ENCODE measurements at regions not wholly inside any gene's neighbourhood (a gene's known extent, or its start where the extent isn't known, plus 50 kb on each side); places are given as distances from the start of the nearest gene placed in this dataset.

DNA sequence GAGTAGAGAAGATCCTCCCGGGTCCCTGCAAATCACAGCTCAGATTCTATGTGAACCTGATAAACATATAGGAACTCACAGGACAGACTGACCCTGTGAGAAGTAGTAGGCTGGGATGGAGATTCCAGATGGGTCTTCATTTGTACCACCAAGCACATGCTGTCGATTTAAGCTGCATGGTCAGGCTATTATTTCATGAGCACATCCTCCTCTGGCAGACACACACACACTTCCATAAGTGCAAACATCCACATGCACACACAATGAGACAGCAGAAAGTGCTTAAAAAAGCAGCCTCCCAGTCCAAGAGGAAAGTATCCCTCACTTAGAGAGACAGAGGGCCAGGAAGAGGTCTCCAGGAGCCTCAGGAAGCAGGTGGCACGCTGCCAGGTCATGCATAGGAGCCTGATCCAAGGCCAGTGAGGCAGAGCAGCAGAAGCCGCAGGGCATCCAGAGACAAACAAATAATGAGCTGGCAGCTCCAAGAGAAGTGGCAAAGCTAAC lies 131.8 kb downstream of the UNC5CL start:
- DNase-seq (ENCODE audit: low read depth) = no peak

DNA sequence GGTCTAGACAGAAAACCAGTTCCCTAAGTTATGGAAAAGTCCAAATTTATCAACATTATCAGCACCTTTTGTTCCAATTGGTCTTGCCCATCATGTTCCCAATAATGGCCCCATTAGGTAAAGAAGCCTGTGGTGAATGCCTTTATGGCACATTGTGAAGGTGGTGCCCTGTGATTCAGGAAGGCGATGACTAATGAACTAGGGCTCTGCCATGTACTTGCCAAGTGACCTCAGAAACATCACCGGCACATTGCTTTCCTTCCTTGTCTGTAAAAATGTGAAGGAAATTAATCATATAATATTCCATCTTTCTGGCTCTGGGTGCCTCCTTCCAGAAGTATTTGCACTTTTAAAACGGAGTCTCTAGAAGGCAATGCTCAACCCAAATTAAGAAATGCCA lies 132.3 kb downstream of the UNC5CL start:
- peak; percentile 9 for DNase-seq (ENCODE audit: low read depth)

DNA sequence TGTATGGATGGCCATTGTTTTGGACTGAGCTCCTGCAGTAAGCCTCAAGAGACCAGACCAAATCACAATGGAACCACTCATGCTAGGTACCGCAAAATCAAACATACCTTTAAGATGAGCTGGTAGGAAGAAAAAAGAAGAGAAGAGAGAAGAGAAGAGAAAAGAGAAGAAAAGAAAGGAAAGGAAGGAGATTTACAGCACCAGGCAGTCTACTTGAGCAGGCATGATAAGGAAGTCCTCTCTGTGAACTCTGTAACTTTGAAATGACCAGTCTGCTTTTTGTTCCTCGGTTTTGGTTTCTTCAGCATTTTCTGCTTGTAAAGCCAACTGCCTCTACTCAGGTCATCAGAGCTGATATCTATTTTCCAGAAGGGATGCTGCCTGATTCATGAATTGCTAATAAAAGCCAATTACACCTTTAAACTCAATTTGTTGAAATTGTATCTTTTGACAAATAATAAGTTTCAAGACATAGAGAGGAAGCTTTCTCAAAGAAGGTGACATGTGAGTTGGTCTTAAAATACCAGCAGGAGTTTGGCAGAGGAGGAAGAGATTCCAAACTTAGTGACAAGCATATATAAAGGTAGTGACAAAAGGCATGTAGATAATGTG lies 134.3 kb downstream of the UNC5CL start:
- DNase-seq (ENCODE audit: low read depth) = no peak

DNA sequence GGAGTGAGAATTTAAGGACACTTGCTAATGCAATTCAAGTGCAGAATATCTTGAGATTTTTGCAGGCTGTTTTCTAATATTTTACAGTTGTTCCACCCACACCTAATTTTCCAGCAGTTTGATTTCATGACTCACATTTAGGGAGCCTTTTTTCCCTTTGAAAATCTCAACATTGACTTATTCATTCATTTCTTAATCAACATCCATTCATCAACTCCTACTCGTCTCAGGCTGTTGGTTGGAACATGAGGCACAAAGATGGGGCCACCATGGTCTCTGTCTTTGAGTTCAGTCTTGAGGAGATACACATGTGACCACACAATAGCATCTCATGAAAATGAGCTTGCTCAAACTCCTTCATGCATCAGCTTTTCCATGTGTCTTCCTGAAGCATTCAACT lies 135.6 kb downstream of the UNC5CL start:
- DNase-seq (ENCODE audit: low read depth) = peak; percentile 6

DNA sequence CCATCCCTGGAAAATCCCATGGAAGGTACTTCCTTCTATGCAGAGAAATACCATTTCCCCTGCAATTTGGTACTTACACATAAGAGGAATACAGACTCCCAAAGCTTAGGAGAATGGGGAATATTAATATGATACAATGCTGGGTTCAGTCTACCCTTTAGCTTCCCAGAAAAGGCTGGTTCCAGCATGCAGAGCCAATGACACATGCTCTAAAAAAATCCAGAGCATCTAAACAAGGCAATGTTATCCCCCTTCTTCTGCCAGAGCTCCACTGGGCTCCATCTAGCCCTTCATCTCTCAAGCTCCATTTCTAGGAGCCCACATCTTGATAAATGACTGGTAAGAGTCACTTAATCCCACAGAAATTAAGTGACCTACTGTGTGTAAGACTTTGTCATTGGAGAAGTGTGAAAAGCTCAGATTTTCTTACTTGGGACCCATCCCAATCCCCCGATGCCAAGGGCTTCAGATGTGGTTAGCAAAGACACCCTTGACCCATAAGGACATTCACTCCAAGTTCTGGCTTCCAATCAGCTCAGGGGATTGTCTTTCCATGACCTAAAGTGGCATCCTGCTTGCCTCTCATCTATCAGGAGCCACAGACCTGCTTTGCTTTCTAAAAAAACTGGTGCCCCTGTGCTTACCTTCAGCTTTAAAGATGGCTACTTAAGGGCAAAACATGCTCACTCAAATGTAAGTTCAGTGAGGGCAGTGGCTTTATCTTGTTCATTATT lies 137.5 kb downstream of the UNC5CL start:
- DNase-seq (ENCODE audit: low read depth) = no peak

DNA sequence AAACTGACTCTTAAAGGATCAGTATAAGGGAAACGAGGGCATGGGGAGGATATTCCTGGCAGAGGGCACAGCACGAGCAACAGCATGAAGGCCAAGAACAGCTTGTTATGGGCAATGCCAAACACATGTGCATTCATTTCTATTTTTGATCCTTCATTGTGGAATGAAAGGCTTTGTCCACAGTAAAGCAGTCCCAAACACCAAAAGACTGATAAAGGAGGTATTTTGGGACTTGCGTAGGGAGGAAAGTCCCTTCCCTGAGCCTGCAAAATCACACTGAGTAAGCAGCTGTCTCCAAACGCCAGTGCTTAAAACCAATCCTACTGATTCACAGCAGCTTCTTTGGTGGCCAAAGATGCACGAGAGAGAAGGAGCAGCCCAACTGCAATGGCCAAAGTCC lies 138.2 kb downstream of the UNC5CL start:
- DNase-seq (ENCODE audit: low read depth) = no peak

DNA sequence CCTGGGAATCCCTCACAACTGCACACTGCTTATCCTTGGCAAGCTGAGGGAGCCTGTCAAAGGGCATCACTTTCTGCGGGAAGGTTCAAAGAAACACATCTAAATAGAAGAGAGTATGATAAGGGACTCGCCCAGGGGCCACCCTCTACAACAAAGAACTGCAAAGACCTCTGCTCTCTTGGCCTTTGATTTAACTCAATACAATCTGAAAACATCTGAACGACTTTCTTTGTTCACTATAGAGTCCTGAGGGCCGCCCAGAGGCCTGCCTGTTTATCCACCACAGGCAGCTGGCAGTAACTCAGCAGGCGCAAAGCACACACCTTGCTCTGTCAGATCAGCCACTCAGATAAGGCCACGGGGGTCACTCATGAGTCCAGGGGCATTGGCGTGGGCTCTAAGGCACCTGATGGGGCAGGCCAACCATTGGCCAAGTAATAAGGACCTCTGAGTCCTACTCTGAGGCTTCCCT lies 139.3 kb downstream of the UNC5CL start:
- no peak for DNase-seq (ENCODE audit: low read depth)

DNA sequence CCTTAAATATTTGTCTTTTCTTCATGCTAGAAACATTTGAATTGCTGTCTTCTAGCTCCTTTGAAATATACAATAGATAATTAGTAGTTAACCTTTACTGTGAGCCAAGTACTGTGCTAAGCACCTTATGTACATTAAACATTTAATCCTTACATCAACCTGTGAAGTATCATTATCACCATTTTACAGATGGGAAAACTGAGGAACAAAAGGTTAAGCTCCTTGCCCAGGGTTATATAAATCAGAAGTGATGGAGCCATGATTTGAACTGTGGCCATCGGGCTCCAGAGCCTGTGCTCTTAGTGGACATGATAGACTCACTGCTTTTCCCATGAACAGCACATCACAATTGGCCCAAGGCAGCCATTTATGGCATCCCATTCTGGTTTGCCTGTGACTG lies 140.9 kb downstream of the UNC5CL start:
- no peak for DNase-seq (ENCODE audit: low read depth)

DNA sequence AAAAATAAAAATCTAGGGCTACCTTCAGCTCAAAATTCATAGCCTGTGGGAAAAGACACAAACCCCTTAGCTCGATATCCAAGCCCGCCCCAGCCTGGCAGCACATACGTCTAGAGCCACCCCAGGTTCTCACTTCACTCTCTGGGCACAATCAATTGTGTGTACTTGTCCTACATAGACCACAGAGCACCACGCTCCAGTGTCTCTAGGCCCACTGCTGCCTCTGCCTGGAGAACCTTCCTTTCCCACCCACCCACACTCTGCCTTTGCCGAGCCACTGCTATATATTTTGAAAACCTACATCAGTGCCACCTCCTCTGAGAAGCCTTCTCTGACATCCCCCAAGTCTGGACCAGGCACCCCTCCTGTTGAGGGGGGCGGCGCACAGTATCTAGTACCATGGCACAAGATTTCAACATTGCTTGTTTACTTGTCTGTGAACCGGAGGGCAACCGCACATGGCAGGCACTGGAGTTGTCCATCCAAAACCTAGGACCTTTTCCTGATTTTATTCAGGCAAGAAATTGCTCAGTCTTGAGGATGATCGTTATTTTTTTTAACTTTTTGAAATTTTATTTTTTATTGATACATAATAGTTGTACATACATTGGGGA lies 141.5 kb downstream of the UNC5CL start:
- no peak for DNase-seq (ENCODE audit: low read depth)

DNA sequence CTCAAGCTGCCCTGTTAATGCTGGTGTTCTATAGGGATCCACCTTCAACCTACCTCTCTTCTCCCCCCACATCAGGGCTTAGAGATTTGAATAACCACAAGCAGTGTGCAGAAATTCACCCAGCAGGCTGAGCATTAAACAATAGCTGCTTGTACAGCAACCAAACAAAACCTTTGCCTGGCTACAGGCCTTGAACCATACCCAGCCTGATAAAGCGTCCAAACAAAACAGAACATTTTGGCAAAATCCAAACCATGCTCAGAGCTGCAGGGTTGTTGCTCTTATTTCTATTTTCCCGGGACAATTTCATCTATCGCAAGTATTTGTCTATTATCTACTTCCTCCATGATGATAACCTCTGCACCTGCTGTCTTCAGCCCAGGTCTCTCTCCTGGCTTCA lies 142.3 kb downstream of the UNC5CL start:
- DNase-seq (ENCODE audit: low read depth) = no peak

DNA sequence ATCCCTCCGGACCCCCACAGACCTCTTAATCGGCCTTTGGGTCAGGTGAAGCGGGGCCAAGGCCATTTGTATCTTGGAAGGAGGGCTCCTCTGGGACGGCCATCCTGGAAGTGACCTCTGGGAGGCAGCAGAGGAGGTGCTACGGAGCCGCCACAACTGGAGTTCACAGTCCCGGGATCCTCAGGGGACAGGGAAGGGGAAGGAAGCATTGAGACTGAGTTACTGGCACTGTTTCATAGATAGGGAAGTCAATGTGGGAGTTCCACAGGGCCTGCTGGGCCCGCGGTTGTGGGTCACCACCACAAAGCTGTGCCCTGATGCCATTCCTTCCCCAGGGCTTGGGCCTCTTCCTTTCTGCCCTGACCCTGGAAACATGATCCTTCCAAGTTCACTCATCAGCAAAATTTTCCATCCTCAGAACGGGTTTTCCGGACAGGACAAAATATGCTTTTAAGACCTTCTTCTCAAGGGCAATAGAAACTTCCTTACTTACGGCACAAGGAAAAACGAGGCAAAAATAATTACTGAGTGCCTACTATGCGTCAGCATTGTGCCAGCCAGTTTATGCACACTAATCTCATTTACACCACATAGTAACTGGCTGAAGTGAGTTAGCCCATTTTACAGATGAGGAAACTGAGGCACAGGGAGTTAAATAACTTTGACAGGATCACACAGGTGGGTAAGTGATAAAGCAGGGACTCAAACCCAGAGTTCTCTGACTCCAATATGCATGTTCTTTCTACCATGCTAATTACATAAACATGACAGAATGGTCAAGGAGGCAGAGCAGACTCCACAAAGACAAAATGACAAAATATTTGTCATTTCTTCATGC lies 143.8 kb downstream of the UNC5CL start:
- peak; percentile 39 for DNase-seq (ENCODE audit: low read depth)

DNA sequence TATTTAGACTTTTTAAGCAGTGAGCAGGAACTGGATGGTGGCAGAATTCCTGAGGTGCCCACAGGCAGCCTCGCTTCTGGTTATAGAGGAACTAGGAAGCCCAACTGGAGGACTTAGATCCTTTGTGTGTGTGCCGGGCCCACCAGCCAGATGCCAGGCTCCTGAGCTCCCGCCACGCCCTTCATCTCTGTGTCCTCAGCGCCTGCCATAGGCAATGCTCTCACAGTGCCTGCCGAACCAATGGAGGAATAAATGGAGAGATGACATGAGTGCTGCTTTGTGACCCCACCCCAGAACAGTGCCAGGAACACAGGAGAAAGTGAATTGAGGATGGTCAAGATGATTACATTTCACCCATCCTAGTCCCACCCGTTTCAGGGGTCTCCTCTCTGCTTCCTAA lies 146.0 kb downstream of the UNC5CL start:
- DNase-seq (ENCODE audit: low read depth) = no peak

DNA sequence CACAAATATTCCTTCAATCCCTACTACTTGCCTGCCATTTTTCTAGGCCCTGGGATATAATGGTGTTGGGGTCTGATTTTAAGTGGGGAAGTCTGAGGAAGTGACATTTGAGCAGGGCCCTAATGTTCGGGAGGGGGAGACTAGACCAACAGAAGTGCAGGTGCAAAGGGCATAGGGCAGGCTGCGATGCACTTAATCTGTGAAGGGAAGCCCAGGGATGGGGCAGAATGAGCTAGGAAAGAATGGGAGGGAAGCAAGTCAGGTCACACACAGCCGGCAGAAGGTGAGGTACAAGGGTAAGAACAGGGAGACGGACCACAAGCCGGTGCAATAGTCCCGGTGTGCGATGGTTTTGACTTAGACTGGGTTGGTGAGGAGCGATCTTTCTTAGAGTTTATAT lies 146.8 kb downstream of the UNC5CL start:
- no peak for DNase-seq (ENCODE audit: low read depth)

DNA sequence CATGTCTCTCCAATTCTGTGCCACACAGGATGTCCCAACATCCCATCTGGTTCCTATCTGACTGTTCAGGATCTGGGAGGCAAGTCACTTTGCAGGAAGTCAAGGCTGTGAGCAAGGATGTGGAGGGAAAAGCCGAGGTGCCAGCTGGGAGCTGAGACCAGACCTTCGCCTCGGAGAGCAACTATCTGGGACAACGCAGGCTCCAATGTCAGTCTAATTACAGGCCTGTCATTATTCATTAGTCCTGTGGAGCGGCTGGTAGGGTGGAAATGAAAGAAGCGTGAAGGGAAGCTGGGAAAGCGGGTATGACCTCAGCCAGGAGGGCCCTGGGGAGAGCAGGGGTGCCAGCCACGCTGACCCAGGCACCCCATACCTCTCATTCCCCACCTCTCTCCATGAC lies 147.3 kb downstream of the UNC5CL start:
- DNase-seq (ENCODE audit: low read depth) = no peak

DNA sequence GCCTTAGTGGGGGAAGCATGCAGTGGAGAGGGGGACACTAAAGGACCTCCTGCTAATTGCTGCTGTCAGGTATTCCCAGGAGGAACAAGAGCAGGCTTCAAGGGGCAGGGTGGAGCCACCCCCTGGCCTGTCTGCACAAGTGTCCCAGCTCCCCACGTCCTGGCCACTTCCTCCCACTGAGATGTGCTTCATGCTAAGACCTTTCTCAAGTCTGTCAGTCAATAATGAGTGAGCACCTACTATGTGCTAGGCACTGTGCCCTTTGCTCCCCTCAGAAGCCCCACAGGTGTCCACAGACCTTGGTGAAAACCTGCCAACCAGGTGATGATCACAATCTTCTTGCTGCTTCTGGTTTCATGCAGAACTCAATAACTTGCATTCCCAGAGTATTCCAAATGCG lies 147.9 kb downstream of the UNC5CL start:
- DNase-seq (ENCODE audit: low read depth) = no peak

DNA sequence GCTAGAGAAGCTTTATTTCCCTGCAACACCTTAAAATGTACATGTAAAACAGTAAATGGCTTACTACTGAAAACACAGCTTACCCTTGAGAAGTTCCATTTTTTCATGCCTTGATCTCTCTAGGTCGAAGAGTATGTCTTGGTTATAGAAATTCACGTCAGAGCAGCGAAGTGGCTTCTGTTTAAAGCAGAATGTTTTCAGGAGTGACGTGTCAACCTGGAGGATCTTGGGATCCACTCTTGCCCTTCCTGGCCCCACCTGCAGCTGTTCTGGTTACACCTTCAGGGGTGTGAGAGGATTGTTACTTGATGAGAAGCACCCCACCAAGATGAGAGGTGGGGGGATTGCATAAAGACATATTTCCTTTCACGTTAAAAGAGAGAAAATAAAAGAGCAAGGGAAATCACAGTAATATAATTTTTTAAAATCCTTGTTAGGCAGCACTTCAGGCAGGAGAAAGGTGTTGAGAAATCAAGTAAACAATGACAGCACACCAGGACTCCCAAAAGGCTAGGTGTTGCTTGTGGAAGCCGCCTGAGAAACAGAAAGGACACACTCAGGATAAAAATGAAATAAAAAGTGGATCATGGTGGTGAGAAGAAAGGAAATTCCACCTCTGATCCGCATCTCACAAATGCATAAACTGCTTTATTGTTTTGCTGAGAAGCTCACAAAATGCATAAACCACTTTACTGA lies 149.7 kb downstream of the UNC5CL start:
- no peak for DNase-seq (ENCODE audit: low read depth)

DNA sequence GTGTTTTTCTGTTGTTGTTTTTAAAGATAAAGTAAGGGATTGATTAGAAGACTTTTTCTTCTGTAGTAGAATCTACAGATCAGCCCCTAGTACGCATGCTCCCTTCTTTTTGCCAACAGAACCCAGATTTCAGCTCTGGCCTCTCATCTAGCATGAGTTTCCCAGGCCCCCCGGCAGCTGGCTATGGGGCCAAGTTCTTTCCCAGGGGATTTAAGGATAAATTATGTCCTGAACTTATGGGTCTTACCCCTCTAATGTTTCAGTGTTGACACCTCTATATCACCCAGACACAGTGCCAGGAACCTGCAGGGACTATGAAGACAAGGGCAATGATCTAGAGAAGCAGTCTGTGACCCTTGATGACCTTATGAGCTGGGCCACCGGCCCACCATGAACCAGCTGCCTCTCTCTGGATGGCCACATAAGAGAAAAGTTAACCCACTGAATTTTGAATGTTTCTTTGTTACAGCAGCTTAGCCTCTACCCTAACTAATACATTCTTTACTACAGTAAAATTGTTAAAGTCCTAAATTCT lies 150.5 kb downstream of the UNC5CL start:
- DNase-seq (ENCODE audit: low read depth) = no peak

DNA sequence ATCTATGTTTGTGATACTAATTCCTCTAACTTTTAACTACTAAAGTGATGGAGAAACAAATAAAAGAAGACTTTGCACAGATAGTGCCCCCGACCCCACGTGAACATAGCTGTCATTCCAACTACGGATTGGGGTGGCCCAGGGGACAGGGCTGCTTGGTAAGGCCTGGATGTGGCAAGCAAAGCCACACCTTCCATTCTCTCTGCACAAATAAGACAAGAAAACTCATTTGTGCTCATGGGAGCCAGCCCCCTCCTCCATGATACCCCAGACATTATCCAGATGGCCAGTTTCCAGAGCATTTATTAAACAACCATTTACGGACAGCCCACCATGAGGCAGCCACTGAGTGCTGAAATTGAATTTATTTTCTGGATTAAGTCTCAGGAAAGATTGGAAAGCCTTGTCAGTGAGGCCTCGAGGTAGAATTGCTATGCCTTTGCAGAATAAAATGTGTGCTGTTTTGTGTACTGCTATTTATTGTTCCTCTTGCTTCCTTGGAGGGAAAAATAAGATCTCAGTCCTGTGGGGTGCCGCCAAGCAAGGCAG lies 151.2 kb downstream of the UNC5CL start:
- no peak for DNase-seq (ENCODE audit: low read depth)

DNA sequence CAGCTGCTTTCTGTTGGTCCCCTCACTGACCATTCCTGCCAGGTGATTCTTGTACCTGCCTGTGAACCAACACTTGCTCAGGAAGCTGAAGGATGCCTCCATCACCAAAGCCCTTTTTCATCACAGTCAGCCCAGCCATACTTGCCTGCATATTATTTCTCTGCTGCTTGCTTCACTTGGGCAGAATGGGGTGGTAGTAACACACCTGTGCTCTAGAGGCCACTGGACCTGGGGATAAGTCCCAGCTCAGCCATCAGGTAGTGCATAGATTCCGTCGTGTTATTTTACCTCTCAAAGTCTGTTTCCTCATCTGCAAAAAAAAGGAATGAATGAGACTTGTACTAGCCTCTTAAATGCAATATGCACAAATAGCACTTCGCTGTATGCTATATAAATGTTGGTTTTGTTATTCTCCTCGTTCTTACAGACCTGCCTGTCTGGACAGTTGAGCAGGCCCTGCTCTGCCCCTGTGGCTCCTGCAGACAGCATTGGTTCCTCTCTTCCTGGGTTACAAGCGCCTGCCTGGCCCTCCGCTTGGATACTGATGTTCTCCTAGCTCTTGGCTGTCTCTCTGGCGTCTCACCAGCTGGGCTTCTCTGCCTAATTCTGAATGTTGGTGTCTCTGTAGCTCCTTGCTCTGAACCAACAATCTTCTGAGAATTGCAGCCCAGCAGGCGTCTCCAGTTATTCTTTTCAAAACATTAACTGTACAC lies 151.8 kb downstream of the UNC5CL start:
- no peak for DNase-seq (ENCODE audit: low read depth)

DNA sequence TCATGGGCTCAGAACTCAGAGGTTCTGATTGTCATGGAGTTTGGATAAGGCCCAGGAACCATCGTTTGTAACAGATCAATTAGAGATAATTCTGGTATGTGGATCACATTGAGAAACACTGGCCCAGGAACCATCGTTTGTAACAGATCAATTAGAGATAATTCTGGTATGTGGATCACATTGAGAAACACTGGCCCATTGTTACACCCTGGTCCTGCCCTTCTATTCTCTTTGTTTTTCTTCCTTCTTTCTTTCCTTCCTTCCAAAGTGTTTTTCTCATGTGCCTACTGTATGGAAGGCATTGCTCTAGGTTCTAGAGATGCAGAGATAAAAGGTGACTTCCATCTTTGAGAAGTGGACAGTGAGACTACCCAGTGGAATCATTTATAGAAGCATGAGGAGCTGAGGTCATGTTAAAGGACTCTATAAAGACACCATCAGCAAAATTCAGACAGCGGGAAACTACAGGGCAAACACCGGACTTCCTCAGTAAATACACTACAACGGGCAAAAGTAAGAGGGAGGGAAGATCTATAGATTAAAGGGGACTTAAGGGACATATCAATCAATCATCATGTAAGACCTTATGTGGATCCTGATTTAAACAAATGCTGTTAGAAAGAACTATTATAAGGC lies 153.8 kb downstream of the UNC5CL start:
- DNase-seq (ENCODE audit: low read depth) = no peak
